Right lobe of liver (tissue), 4 donors: ENCODE measurements at regions not wholly inside any gene's neighbourhood (a gene's known extent, or its start where the extent isn't known, plus 50 kb on each side); places are given as distances from the start of the nearest gene placed in this dataset.

Source experiments
- CTCF ChIP-seq, 4 donors: fragments of 200-600 bp in 3 of 4; fragments of 450-650 bp in 1 of 4; IDR thresholded peaks; one replicate each; pipeline versions ENCODE4 v1.5.1 to v1.8.0; 2016 to 2022; ENCODE audit warnings: antibody characterized with exemption in 4 of 4, mild to moderate bottlenecking in 2 of 4
- POLR2A ChIP-seq: fragments of 450-650 bp; IDR thresholded peaks from one replicate; pipeline ENCODE4 v1.6.1; 2017; ENCODE audit warnings: antibody characterized with exemption, mild to moderate bottlenecking
- donor health status: DM: no; HTN: no; CAD: no.
- donor health status: DM: no; HTN: no; CAD: no.
- donor health status: DM: no; HTN: yes; CAD: no.

DNA sequence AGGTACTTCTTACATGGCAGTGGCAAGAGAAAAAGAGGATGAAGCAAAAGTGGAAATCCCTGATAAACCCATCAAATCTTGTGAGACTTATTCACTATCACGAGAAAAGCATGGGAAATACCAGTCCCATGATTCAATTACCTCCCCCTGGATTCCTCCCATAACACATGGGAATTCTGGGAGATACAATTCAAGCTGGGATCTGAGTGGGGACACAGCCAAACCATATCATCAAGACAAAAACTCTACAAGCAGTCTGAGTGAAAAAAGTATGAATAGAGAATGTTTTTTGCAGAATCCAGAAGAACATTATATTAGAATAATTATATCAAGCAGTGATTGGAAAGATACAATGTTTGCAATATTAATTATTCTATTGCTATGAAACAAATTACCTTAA lies 893.7 kb downstream of the FAM181B start:
- TF ChIP-seq CTCF (IDR thresholded peaks at IDR 0.05) = no peak
- no peak for TF ChIP-seq POLR2A
